ENCODE measurements at regions not wholly inside any gene's neighbourhood (a gene's known extent, or its start where the extent isn't known, plus 50 kb on each side); places are given as distances from the start of the nearest gene placed in this dataset.

- no peak for TF ChIP-seq MYC (IDR thresholded peaks at IDR 0.05; ENCODE audit: low read depth, low read length)
- TF ChIP-seq CTCF (IDR thresholded peaks at IDR 0.05; ENCODE audit: low read depth, low read length): no peak
These were observed 85.2 kb downstream of the GALR1 start for GRCh38 chr18:77334876-77335275.
